Inflammatory macrophage treated with lipopolysaccharide for 4 hours (primary cell): ENCODE measurements at regions not wholly inside any gene's neighbourhood (a gene's known extent, or its start where the extent isn't known, plus 50 kb on each side); places are given as distances from the start of the nearest gene placed in this dataset.

Source experiments
- DNase-seq: peaks from one replicate; pipeline ENCODE4 v3.0.0-alpha.2; 2020

DNA sequence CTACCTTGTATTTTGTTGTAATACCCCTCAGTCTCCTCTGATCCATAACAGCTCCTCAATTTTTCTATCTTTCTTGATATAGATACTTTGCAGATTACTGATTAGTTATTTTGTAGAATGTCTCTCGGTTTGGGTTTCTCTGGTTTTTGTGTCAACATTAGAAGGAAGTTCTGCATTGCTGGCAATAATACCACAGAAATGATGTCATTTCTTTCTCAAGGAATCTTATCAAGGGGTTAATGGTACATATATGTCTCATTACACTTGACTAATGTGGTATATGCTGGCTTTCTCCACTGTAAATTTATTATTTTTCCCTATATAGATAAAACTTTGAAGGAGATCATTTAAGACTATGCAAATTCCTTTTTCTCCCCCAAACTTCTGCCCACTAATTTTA is 183.6 kb upstream of the DKK2 start:
- DNase-seq: no peak

DNA sequence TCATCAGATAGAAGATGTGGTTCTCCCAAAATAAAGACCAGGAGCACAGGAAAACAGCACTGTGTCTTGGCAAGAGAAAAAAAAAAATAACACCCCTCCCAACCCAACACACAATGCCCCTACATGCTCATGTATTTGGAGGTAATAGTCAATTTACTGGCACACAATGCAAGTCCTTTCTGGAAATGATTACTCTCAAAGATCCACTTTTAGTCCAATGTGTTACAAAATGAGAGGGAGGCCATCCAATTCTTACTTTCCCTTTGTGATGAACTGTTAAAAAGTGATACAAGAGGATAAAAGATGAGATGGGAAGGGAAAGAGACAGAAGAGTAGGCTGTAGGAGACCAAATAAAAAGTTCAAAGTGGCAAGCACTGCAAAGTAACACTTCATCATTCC is 180.3 kb upstream of the DKK2 start:
- DNase-seq: no peak

GRCh38 chr4:107215222-107215621 is 179.1 kb upstream of the DKK2 start:
- no peak for DNase-seq

DNA sequence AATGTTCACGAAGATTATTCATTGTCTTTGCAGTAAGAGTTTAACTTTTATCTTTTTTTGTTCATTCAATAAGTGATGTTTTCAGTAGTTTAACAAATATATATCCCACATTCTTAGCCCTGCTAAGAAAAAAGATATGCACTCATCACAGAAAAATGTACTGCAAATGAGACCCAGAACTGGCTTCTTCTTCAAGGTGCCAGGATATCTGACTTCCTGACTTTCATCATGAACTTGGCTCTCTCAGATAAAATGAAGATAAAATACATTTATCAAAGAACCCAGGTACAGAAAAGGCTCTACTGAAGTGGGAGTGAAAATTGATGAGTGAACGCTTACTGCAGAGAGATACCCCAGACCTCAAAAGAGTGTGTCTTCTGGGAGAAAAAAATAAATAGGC is 177.8 kb upstream of the DKK2 start:
- DNase-seq: no peak

DNA sequence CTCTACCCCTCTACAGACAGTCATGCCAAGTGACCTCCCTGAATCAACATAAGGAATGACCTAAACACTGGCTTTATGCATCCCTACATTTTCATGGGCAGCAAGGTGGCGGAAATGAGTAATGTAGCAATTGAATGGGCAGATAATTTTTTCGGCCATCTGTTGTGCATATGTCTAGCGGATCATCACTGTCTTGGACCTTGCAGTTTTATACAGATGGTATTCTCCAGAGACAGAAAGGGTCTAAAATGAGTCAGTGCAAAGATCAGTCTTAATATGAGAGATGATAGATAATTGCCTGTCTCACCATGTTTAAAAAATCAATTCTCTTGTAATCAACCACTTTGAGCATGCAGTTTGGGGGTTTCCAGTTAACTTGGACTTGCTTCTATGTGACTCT is 177.3 kb upstream of the DKK2 start:
- no peak for DNase-seq

DNA sequence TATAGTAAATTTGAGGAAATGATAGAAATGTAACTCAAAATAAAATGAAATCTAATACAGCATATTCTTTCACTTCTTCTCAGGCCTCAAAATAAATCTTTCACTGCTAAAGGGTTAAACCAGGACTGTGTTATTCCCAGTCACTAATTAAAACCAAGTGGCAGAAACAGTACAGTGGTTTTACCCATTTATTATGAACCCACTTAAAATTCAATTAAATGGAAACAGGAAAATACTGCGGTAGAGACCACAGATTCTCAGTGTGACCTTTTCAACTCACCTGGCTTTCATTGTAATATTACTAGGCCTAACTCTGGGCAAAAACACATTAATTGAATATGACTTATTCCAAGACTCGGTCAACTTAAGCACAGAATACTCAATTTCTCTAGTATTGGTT is 176.5 kb upstream of the DKK2 start:
- DNase-seq: no peak

DNA sequence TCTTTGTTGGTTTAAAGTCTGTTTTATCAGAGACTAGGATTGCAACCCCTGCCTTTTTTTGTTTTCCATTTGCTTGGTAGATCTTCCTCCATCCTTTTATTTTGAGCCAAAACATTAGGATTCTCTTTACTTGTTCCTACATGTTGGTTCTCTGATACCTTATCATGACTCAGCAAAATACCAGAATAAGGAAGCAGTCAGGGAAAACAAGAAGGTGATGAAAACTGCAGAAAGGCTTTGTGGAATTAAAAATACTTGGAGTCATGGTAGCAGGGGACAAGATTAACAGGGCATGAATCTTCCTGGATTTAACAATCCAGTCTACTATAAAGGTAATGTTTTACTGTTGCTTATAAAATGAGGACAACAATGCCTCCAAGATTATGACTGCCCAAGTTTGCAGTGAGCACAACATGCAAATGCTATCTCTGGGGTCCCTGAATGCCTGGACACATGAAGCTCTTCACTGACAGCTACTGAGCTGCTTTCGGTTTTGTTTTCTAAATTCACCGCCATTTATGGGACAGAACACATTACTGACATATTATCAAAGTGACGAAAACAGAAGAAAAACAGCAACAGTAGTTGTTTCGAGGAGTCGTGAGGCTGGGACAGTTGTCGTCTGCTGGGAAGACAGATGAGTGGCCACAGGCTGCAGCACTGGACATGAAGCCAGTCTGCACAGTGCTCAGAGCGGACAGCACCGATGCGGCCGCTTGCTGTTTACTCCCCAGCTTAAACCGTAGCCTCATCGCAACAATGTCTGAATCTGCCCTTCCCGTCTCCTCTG is 174.5 kb upstream of the DKK2 start:
- DNase-seq: no peak

GRCh38 chr4:107203733-107204132 is 167.6 kb upstream of the DKK2 start:
- no peak for DNase-seq

DNA sequence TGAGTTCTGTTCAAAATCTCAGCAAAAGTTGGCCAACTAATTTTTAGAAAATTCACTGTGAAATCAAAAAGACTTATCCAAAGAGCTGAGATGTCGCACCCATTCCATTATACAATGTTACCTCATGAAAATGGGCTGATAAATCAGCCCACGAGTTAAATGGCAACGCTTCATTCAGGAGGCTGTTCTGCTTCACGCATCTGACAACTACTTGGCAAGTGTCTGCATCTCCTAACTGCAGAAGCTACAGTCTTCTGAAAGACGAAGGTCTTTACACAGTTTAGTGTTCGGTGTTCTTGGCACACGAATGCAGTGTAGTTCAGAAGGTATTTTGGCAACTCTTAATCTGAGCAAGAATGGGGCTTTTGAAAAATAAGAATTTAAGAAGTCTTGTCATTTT is 166.6 kb upstream of the DKK2 start:
- DNase-seq: no peak

GRCh38 chr4:107197121-107197520 is 161.0 kb upstream of the DKK2 start:
- no peak for DNase-seq

DNA sequence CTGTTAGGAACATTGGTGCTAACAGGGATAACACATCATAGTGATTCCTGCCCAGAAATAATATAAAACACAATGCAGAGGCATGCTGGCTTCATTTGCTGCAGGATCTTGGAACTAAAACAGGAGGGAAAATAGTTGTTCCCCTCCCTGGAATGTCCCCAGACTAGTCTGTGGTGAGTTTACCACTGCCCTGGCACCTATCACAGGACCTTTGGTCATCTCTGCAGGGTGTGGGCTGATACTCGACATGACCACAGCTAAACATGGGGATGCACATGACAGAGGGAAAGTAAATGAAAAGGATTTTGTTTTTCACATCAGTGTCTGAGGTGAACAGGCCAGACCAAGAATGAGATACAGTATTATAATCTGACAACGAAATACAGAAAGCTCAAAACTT is 160.2 kb upstream of the DKK2 start:
- DNase-seq: no peak

DNA sequence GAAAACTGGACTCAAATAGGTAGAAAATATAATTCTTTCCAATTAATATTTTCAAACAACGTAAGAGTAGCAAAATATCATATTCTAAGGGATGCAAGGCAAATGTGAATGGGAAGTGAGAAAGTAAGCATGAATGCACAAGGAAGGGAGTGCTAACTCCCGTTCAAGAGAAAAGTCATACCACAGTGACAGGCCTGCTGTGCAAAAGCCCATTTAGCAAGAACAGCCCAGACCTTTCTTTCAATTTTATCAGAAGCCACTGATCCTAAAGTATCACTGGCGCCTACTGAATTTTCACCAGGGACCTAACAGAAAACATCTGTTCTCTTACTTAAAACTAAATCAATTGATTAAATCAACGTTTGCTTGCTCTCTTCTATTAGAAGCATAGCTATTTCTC is 157.9 kb upstream of the DKK2 start:
- no peak for DNase-seq

DNA sequence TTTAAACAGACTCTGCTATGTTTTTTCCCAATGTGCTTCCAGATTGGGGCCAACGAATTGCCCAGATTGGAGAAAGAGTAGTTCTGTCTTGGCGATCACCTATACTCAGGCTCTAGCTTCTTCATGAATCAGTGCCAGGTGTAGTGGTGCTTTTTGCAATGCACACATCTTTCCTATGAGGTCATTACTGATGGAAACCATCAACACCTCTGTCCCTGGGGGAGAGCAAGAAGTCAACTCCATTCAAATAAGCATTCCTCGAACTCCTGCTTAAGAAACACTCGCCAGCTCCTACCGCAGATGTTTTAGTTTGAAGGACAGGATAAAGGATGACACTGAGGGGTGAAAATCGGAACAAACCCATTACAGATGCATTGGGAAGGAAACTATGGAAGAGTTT is 156.5 kb upstream of the DKK2 start:
- DNase-seq: no peak

GRCh38 chr4:107187091-107187490 is 151.0 kb upstream of the DKK2 start:
- no peak for DNase-seq

- peak; percentile 50 for DNase-seq
Observed at GRCh38 chr4:107183155-107183774, 147.2 kb upstream of the DKK2 start.

- DNase-seq: no peak
Observed at GRCh38 chr4:107182347-107182746, 146.2 kb upstream of the DKK2 start.

DNA sequence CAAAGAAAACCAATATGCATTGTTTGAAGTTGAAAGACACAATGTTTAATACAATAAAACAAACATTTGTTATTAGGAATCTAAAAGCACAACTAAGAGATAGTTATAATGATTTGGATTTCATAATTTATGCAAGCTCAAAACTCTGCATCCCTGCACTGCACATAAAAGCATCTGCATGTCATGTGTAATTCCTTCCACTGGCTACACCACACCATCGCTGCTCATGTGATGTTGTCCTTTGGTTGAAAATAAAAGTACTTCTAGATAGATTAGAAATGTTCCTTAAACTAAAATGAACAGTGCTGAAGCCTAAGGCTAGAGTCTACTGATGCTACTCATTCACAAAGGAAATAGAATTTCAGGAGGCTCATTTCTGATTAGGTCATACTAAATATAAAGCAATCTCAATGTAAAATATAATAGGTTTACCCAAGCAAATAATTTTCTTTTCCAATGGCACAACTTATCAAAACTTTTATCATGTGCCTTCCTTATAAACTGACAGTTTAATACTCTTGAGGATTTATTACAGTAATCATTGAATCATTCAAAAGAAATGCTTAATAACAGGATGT is 130.8 kb upstream of the DKK2 start:
- DNase-seq: no peak

DNA sequence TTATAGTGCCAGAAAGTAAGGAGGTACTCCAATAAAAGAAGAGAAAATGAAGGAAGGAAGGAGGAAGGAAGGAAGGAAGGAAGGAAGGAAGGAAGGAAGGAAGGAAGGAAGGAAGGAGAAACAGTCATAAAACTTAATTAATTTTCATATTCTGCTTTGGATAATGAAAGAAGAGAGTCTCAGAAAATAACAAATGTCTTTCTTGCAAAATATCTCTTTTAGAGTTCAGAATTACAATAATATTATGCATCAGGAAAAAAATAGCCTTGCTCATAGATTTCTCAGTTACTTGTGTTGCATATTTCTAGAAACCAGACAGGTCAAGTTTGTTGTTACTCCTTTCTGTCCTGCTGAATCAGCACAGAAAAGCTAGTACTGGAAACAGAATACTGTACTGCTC is 130.1 kb upstream of the DKK2 start:
- DNase-seq: no peak

DNA sequence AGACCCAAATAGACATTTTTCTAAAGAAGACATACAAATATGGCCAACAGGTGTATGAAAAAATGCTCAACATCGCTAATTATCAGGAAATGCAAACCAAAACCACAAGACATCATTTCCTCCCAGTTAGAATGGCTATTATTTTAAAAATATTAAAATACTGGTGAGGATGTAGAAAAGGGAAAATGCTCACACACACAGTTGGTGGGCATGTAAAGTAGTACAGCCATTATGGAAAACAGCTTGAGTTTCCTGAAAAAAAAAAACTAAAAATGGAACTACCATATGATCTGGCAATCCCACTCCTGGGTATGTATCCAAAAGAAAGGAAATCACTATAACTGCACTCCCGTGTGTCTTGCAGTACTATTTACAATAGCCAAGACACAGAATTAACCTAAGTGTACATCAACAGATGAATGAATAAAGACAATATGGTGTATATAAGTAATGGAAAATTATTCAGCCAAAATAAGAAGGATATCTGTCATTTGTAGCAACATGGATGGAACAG is 128.9 kb upstream of the DKK2 start:
- no peak for DNase-seq

GRCh38 chr4:107156443-107156842 is 120.3 kb upstream of the DKK2 start:
- no peak for DNase-seq

GRCh38 chr4:107155366-107155765 is 119.3 kb upstream of the DKK2 start:
- no peak for DNase-seq

DNA sequence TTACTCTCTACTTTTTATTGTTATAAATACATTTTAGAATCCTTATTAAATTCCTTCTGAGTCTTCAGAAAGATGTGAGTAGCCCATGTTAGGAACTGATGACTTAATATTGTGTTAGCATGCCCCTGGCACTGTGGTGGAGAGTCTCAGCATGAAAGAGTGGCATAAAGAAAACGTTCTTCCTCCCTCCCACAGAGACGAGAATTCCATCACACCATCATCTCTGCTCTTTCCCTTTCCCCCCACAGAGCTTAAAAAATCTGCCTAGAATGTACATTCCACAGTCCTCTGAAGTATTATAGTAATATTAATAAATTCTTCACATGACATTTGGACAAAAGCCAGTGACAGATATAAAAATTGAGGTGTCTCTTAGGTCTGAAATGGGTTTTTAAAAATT is 117.8 kb upstream of the DKK2 start:
- no peak for DNase-seq

- DNase-seq: peak; percentile 10
Observed at GRCh38 chr4:107153228-107153627, 117.1 kb upstream of the DKK2 start.

- no peak for DNase-seq
Observed at GRCh38 chr4:107151173-107151572, 115.1 kb upstream of the DKK2 start.
